DND-41 (cell line): ENCODE measurements at regions not wholly inside any gene's neighbourhood (a gene's known extent, or its start where the extent isn't known, plus 50 kb on each side); places are given as distances from the start of the nearest gene placed in this dataset.
"Not testable (repeated sequence)": the region's sequence is repeated elsewhere in the genome, so short reads cannot be mapped to it uniquely, and the experiment has no call there.

Experiments used
- ATAC-seq: fragments of 200-7000 bp; cut with Tn5 transposase; 3 replicates; pipeline ENCODE4 v1.9.1; 2021; ENCODE audit warnings: low read depth; ENCODE audit not compliant: insufficient read depth
- DNase-seq: peaks from one replicate; pipeline ENCODE4 v3.0.0-alpha.2; 2020
- H2AFZ ChIP-seq: 2 replicates; pipeline ENCODE4 v1.6.0; 2012; ENCODE audit warnings: low read depth, low read length
- H3K27ac ChIP-seq: 2 replicates; pipeline ENCODE4 v1.5.1; 2012; ENCODE audit warnings: low read length, inconsistent platforms
- H3K27me3 ChIP-seq: fragments of 200-600 bp; sonication (generic); 2 replicates; pipeline ENCODE4 v1.6.0; 2012; ENCODE audit warnings: low read length, mild to moderate bottlenecking, inconsistent platforms; ENCODE audit not compliant: insufficient read depth, poor library complexity
- H3K36me3 ChIP-seq: 2 replicates; pipeline ENCODE4 v1.5.1; 2012; ENCODE audit warnings: low read length, inconsistent platforms; ENCODE audit not compliant: insufficient read depth
- H3K4me1 ChIP-seq: 2 replicates; pipeline ENCODE4 v1.5.1; 2012; ENCODE audit warnings: mild to moderate bottlenecking, low read length; ENCODE audit not compliant: insufficient read depth
- H3K4me2 ChIP-seq: 2 replicates; pipeline ENCODE4 v1.6.0; 2012; ENCODE audit warnings: mild to moderate bottlenecking, moderate library complexity, low read length, inconsistent platforms; ENCODE audit not compliant: insufficient read depth
- H3K4me3 ChIP-seq, 2 experiments: fragments of 200-600 bp in 1 of 2; shearing (Covaris generic) in 1 of 2; 2 replicates each; pipeline ENCODE4 v1.5.1; 2012 to 2016; ENCODE audit warnings: inconsistent platforms in 2 of 2, low read length in 2 of 2, mild to moderate bottlenecking in 2 of 2, low read depth in 1 of 2, moderate library complexity in 1 of 2
- H3K79me2 ChIP-seq: 2 replicates; pipeline ENCODE4 v1.6.0; 2012; ENCODE audit warnings: low read length, inconsistent platforms; ENCODE audit not compliant: insufficient read depth
- H3K9ac ChIP-seq: 2 replicates; pipeline ENCODE4 v1.6.0; 2012; ENCODE audit warnings: low read depth, mild to moderate bottlenecking, inconsistent platforms, low read length, moderate library complexity
- H3K9me3 ChIP-seq: 2 replicates; pipeline ENCODE4 v1.5.1; 2012; ENCODE audit warnings: low read length, moderate library complexity, mild to moderate bottlenecking, inconsistent platforms; ENCODE audit not compliant: insufficient read depth, severe bottlenecking
- H4K20me1 ChIP-seq: 2 replicates; pipeline ENCODE4 v1.6.0; 2012; ENCODE audit warnings: low read length; ENCODE audit not compliant: insufficient read depth
- EZH2 ChIP-seq: IDR thresholded peaks from 3 replicates; pipeline ENCODE4 v1.6.1; 2012; ENCODE audit warnings: borderline replicate concordance, low read depth, mild to moderate bottlenecking, moderate library complexity, low read length, inconsistent platforms; ENCODE audit not compliant: severe bottlenecking
- TF ChIP-seq, protein P1 (sequence below): IDR thresholded peaks from 2 replicates; pipeline ENCODE4 v1.5.1; 2012; ENCODE audit warnings: borderline replicate concordance, low read length, moderate library complexity, mild to moderate bottlenecking; ENCODE audit not compliant: poor library complexity, severe bottlenecking; ENCODE audit errors: extremely low read depth

DNA sequence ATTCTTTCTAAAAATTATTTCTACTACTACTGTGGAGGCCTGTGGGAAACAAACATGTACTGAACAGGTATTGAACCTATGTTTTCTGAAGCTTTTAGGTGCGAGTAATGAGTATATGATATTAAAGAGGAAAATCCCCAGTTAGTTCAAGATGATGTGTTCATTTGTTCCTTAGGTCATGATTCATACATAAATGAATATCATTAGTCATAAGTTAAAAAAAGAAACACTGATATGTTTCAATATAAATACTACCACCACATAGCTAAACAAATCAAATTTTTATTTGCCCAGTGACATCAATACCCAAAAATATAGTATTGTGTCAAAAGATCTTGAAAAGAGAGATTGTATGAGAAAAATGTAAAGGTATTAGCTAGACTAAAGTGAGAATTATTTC, 210.7 kb upstream of the GNAI1 start:
- no peaks in the 10 kb centered on the region for H3K4me1 ChIP-seq
- ATAC-seq (no peak), DNase-seq (no peak)
- H3K4me3 ChIP-seq: no peak overlapping the region
- TF ChIP-seq, protein P1, sequence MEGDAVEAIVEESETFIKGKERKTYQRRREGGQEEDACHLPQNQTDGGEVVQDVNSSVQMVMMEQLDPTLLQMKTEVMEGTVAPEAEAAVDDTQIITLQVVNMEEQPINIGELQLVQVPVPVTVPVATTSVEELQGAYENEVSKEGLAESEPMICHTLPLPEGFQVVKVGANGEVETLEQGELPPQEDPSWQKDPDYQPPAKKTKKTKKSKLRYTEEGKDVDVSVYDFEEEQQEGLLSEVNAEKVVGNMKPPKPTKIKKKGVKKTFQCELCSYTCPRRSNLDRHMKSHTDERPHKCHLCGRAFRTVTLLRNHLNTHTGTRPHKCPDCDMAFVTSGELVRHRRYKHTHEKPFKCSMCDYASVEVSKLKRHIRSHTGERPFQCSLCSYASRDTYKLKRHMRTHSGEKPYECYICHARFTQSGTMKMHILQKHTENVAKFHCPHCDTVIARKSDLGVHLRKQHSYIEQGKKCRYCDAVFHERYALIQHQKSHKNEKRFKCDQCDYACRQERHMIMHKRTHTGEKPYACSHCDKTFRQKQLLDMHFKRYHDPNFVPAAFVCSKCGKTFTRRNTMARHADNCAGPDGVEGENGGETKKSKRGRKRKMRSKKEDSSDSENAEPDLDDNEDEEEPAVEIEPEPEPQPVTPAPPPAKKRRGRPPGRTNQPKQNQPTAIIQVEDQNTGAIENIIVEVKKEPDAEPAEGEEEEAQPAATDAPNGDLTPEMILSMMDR: no peak
- TF ChIP-seq EZH2: no peak
- H2AFZ ChIP-seq: no peak overlapping the region
- H3K79me2 ChIP-seq: no peaks in the 10 kb centered on the region
- H3K9ac ChIP-seq: no peak overlapping the region
- no peaks in the 10 kb centered on the region for H3K27me3 ChIP-seq
- peaks cover 12% of the 10 kb centered on the region for H3K9me3 ChIP-seq
- no peak overlapping the region for H3K27ac ChIP-seq
- no peaks in the 10 kb centered on the region for H4K20me1 ChIP-seq
- H3K4me2 ChIP-seq: no peak overlapping the region
- H3K36me3 ChIP-seq: peaks cover 3% of the 10 kb centered on the region; the same call in 1 of the 2 replicates

DNA sequence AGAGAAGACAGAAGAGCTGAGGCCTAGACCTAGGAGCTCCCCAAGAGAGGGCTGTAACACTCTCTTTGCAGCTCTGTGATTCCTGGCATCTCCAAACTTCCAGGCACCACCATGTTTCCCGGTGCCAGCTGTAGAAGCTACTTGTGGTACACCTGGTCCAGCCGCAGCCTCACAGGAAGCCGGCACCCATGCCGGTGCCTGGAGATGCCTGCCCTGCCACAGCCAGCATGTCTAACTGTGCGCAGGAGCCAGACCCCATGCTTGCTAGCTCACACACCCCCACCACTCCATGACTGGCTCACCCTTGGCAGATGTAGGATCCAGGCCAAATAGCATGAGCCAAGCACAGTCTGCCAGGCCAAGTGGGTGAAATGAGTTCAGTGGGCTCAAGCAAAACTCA, 211.7 kb upstream of the GNAI1 start:
- Histone ChIP-seq H2AFZ (no peak overlapping the region), H3K79me2 (no peaks in the 10 kb centered on the region), H4K20me1 (no peaks in the 10 kb centered on the region), H3K9ac (no peak overlapping the region), H3K4me3 (no peak overlapping the region), H3K9me3 (peaks cover 12% of the 10 kb centered on the region), H3K27me3 (no peaks in the 10 kb centered on the region), H3K4me2 (no peak overlapping the region), H3K27ac (no peak overlapping the region), H3K4me1 (no peaks in the 10 kb centered on the region), H3K36me3 (peaks cover 3% of the 10 kb centered on the region; the same call in 1 of the 2 replicates)
- DNase-seq (no peak), ATAC-seq (no peak)
- TF ChIP-seq EZH2: no peak
- TF ChIP-seq, protein P1: no peak

DNA sequence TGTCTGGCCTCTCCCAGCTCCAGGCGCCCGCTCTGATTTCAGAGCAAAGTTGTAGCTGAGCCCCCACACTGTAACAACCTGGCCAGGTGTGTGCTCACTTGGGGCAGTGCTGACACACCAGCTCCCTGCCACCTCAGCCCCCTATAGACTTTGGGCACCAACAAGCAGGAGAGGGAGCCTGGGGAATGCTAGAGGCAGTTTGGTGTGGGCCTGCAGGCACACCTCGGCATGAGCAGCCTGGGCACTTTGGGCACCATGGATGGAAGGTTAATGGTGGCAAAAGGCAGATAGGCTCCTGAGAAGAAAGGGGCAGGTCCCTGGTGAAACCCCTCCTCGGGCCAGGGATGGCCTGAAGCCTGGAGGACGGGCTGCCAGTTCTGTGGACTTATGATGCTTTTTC, 212.7 kb upstream of the GNAI1 start:
- no peak overlapping the region for H3K27ac ChIP-seq
- no peaks in the 10 kb centered on the region for H4K20me1 ChIP-seq
- H3K9ac ChIP-seq: no peak overlapping the region
- DNase-seq (no peak), ATAC-seq (no peak)
- no peaks in the 10 kb centered on the region for H3K4me1 ChIP-seq
- peaks cover 3% of the 10 kb centered on the region; the same call in 1 of the 2 replicates for H3K36me3 ChIP-seq
- peaks cover 12% of the 10 kb centered on the region for H3K9me3 ChIP-seq
- no peaks in the 10 kb centered on the region for H3K79me2 ChIP-seq
- TF ChIP-seq EZH2: no peak
- TF ChIP-seq, protein P1: no peak
- H3K4me2 ChIP-seq: no peak overlapping the region
- no peak overlapping the region for H3K4me3 ChIP-seq
- H2AFZ ChIP-seq: no peak overlapping the region
- no peaks in the 10 kb centered on the region for H3K27me3 ChIP-seq

DNA sequence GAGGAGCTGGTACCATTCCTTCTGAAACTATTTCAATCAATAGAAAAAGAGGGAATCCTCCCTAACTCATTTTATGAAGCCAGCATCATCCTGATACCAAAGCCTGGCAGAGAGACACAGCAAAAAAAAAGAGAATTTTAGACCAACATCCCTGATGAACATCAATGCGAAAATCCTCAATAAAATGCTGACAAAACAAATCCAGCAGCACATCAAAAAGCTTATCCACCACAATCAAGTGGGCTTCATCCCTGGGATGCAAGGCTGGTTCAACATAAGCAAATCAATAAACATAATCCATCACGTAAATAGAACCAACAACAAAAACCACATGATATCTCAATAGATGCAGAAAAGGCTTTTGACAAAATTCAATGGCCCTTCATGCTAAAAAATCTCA, 216.0 kb upstream of the GNAI1 start:
- not testable (repeated sequence) for H3K4me2 ChIP-seq, H3K9ac ChIP-seq, H3K79me2 ChIP-seq, H3K27me3 ChIP-seq, ATAC-seq, H3K4me3 ChIP-seq, H3K36me3 ChIP-seq, H4K20me1 ChIP-seq, H2AFZ ChIP-seq, H3K27ac ChIP-seq, DNase-seq
- peaks cover 16% of the 10 kb centered on the region for H3K4me1 ChIP-seq
- peaks cover 19% of the 10 kb centered on the region for H3K9me3 ChIP-seq

DNA sequence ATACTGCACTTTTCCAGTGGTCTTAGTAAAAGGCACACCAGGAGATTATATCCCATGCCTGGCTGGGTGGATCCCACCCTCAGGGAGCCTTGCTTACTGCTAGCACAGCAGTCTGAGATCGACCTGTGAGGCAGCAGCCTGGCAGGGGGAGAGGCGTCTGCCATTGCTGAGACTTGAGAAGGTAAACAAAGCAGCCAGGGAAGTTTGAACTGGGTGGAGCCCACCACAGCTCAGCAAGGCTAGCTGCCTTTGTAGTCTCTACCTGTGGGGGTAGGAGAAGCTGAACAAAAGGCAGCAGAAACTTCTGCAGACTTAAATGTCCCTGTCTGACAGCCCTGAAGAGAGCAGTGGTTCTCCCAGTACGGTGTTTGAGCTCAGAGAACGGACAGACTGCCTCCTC, 219.3 kb upstream of the GNAI1 start:
- H3K79me2 ChIP-seq, H3K9me3 ChIP-seq, H3K4me3 ChIP-seq, H4K20me1 ChIP-seq, ATAC-seq, H3K36me3 ChIP-seq, H3K4me2 ChIP-seq, H3K27me3 ChIP-seq, H3K9ac ChIP-seq: not testable (repeated sequence)
- peaks cover 49% of the 10 kb centered on the region for H3K4me1 ChIP-seq
- 0 out of 2 replicates have a peak overlapping the region, but pooled peaks have one; percentile 13 for H2AFZ ChIP-seq
- H3K27ac ChIP-seq: peak overlapping the region; percentile 55; the same call in 1 of the 2 replicates
- DNase-seq: peak; percentile 20
